H1 (cell line): ENCODE measurements at regions not wholly inside any gene's neighbourhood (a gene's known extent, or its start where the extent isn't known, plus 50 kb on each side); places are given as distances from the start of the nearest gene placed in this dataset.

ENCODE experiments used
- CTCF ChIA-PET: fragments of 300-600 bp; sonication (Branson Sonifier 250); formaldehyde crosslinking; loops from one replicate; lab custom pipeline; 2021; ENCODE audit not compliant: partially characterized antibody; lab: Charles Lee
- POLR2A ChIA-PET: fragments of 300-600 bp; sonication (Branson Sonifier 250); formaldehyde crosslinking; loops from one replicate; lab custom pipeline; 2021; ENCODE audit warnings: inconsistent platforms; ENCODE audit not compliant: partially characterized antibody; lab: Charles Lee
- DNase-seq, 2 experiments: peaks; one replicate each; pipeline versions ENCODE4 v3.0.0 to v3.0.0-alpha.2; 2010 to 2022; ENCODE audit warnings: low spot score in 2 of 2, low read depth in 1 of 2, mixed read lengths in 1 of 2
- FAIRE-seq: peaks from 2 replicates; lab custom pipeline; 2011; peaks lifted over from hg19 to GRCh38; lab: Jason Lieb, UNC
- H2AFZ ChIP-seq: 2 replicates; pipeline ENCODE4 v1.8.1; 2012; ENCODE audit warnings: low read length, inconsistent platforms
- H2AK5ac ChIP-seq: 2 replicates; pipeline ENCODE4 v1.6.1; 2013; ENCODE audit warnings: low read depth, low read length
- H2BK120ac ChIP-seq: replicated peaks from 2 replicates; pipeline ENCODE3; 2013; ENCODE audit warnings: low read depth, low read length, inconsistent platforms
- H2BK12ac ChIP-seq: 2 replicates; pipeline ENCODE4 v1.6.1; 2013; ENCODE audit warnings: low read depth, low read length
- H2BK15ac ChIP-seq: 2 replicates; pipeline ENCODE4 v1.6.1; 2013; ENCODE audit warnings: low read length
- H2BK20ac ChIP-seq: 2 replicates; pipeline ENCODE4 v1.6.1; 2013; ENCODE audit warnings: low read length
- H2BK5ac ChIP-seq: 2 replicates; pipeline ENCODE4 v1.6.1; 2013; ENCODE audit warnings: low read depth, low read length
- H3K14ac ChIP-seq: 2 replicates; pipeline ENCODE4 v1.6.1; 2013; ENCODE audit warnings: inconsistent platforms; ENCODE audit not compliant: insufficient read length
- H3K18ac ChIP-seq: 2 replicates; pipeline ENCODE4 v1.6.1; 2013; ENCODE audit warnings: low read length; ENCODE audit errors: extremely low read depth
- H3K23ac ChIP-seq: 2 replicates; pipeline ENCODE4 v1.6.1; 2013; ENCODE audit warnings: inconsistent platforms; ENCODE audit not compliant: insufficient read length
- H3K23me2 ChIP-seq: 2 replicates; pipeline ENCODE4 v1.6.1; 2013; ENCODE audit warnings: low read depth, low read length
- H3K27ac ChIP-seq: 2 replicates; pipeline ENCODE4 v1.6.1; 2011; ENCODE audit warnings: low read depth, low read length, inconsistent platforms
- H3K27me3 ChIP-seq, 4 experiments: replicated peaks in 1 of 4; 1 replicate in 1 of 4; 2 replicates in 3 of 4; pipeline versions ENCODE4 v1.6.1 to v1.8.1; 2011 to 2013; ENCODE audit warnings: low read length in 3 of 4, mild to moderate bottlenecking in 3 of 4, inconsistent platforms in 2 of 4, mixed read lengths in 2 of 4, moderate library complexity in 1 of 4; ENCODE audit not compliant: control insufficient read depth in 3 of 4, insufficient read depth in 3 of 4; ENCODE audit errors: extremely low read depth in 1 of 4
- H3K36me3 ChIP-seq, 4 experiments: 2 replicates each; pipeline versions ENCODE4 v1.6.1 to v1.8.1; 2011 to 2013; ENCODE audit warnings: mild to moderate bottlenecking in 4 of 4, low read length in 3 of 4, moderate library complexity in 2 of 4, control low read depth in 1 of 4, inconsistent platforms in 1 of 4; ENCODE audit not compliant: insufficient read depth in 4 of 4, control insufficient read depth in 2 of 4
- H3K4ac ChIP-seq: replicated peaks from 2 replicates; pipeline ENCODE3; 2013; ENCODE audit warnings: low read length, low read depth, mixed read lengths, inconsistent platforms; ENCODE audit not compliant: insufficient read length
- H3K4me1 ChIP-seq, 4 experiments: replicated peaks in 1 of 4; 1 replicate in 1 of 4; 2 replicates in 3 of 4; pipeline versions ENCODE4 v1.6.1 to v1.8.1; 2011 to 2013; ENCODE audit warnings: low read length in 3 of 4, inconsistent platforms in 2 of 4, mixed read lengths in 1 of 4; ENCODE audit not compliant: insufficient read depth in 4 of 4, control insufficient read depth in 3 of 4
- H3K4me2 ChIP-seq, 2 experiments: 2 replicates each; pipeline versions ENCODE4 v1.6.1 to v1.8.1; 2011 to 2013; ENCODE audit warnings: low read depth in 2 of 2, low read length in 2 of 2, control low read depth in 1 of 2, inconsistent platforms in 1 of 2, mild to moderate bottlenecking in 1 of 2; ENCODE audit not compliant: insufficient read depth in 1 of 2
- H3K4me3 ChIP-seq, 4 experiments: fragments of 200-600, 300-600 bp in 1 of 4; sonication (generic), shearing (Covaris generic), sonication (Bioruptor Twin) in 1 of 4; 2 replicates each; pipeline versions ENCODE4 v1.5.1 to v1.8.1; 2011 to 2016; ENCODE audit warnings: low read length in 4 of 4, low read depth in 3 of 4, control low read depth in 2 of 4, inconsistent platforms in 2 of 4, mild to moderate bottlenecking in 2 of 4, mixed read lengths in 1 of 4, moderate library complexity in 1 of 4; ENCODE audit not compliant: insufficient read depth in 2 of 4; ENCODE audit errors: extremely low read depth in 1 of 4
- H3K56ac ChIP-seq: replicated peaks from 2 replicates; pipeline ENCODE3; 2013; ENCODE audit warnings: low read depth, mild to moderate bottlenecking, mixed read lengths, low read length, inconsistent platforms; ENCODE audit not compliant: insufficient read length
- H3K79me1 ChIP-seq: 2 replicates; pipeline ENCODE4 v1.6.1; 2013; ENCODE audit warnings: low read depth, low read length, control low read depth
- H3K79me2 ChIP-seq, 2 experiments: 2 replicates each; pipeline versions ENCODE4 v1.6.1 to v1.8.1; 2012 to 2013; ENCODE audit warnings: low read length in 2 of 2, mild to moderate bottlenecking in 2 of 2, inconsistent platforms in 1 of 2; ENCODE audit not compliant: insufficient read depth in 2 of 2, control insufficient read depth in 1 of 2
- H3K9ac ChIP-seq, 4 experiments: replicated peaks in 1 of 4; 1 replicate in 1 of 4; 2 replicates in 3 of 4; pipeline versions ENCODE4 v1.6.1 to v1.8.1; 2011 to 2013; ENCODE audit warnings: low read depth in 3 of 4, low read length in 3 of 4, control low read depth in 2 of 4, mild to moderate bottlenecking in 2 of 4, moderate library complexity in 2 of 4, inconsistent platforms in 1 of 4; ENCODE audit errors: extremely low read depth in 1 of 4
- H3K9me3 ChIP-seq, 2 experiments: 2 replicates each; pipeline versions ENCODE4 v1.6.1 to v1.8.1; 2012 to 2013; ENCODE audit warnings: mild to moderate bottlenecking in 2 of 2, moderate library complexity in 2 of 2, control low read depth in 1 of 2, inconsistent platforms in 1 of 2, low read depth in 1 of 2, low read length in 1 of 2, mixed read lengths in 1 of 2; ENCODE audit not compliant: insufficient read depth in 2 of 2
- H4K20me1 ChIP-seq, 2 experiments: replicated peaks in 1 of 2; 2 replicates each; pipeline versions ENCODE3 to v1.8.1; 2011 to 2013; ENCODE audit warnings: inconsistent platforms in 2 of 2, low read length in 2 of 2, mild to moderate bottlenecking in 1 of 2; ENCODE audit not compliant: insufficient read depth in 2 of 2, control insufficient read depth in 1 of 2
- H4K5ac ChIP-seq: 2 replicates; pipeline ENCODE4 v1.6.1; 2013; ENCODE audit warnings: low read length, low read depth, mixed read lengths, inconsistent platforms; ENCODE audit not compliant: insufficient read length
- H4K8ac ChIP-seq: 2 replicates; pipeline ENCODE4 v1.8.0; 2013; ENCODE audit warnings: mild to moderate bottlenecking, moderate library complexity, low read length, inconsistent platforms; ENCODE audit not compliant: insufficient read depth; ENCODE audit errors: extremely low read depth
- H4K91ac ChIP-seq: replicated peaks from 2 replicates; pipeline ENCODE3; 2013; ENCODE audit warnings: low read length, mixed read lengths, inconsistent platforms; ENCODE audit not compliant: insufficient read length
- CHD2 ChIP-seq: IDR thresholded peaks from 2 replicates; pipeline ENCODE4 v1.6.1; 2012; ENCODE audit warnings: low read length, improper control_type of control experiment
- CREB1 ChIP-seq: IDR thresholded peaks from 2 replicates; pipeline ENCODE4 v1.6.1; 2012; ENCODE audit warnings: inconsistent platforms
- HDAC2 ChIP-seq, 2 experiments: fragments of 300-600 bp in 1 of 2; sonication (generic) in 1 of 2; IDR thresholded peaks; 2 replicates each; pipeline ENCODE4 v1.6.1; 2011 to 2012; ENCODE audit warnings: low read depth in 2 of 2, low read length in 2 of 2, mild to moderate bottlenecking in 2 of 2, moderate library complexity in 2 of 2, borderline replicate concordance in 1 of 2, inconsistent platforms in 1 of 2
- RXRA ChIP-seq: IDR thresholded peaks from 2 replicates; pipeline ENCODE4 v1.6.1; 2011; ENCODE audit warnings: low read depth, mild to moderate bottlenecking, low read length, moderate library complexity; ENCODE audit not compliant: insufficient read depth
- TCF12 ChIP-seq: IDR thresholded peaks from 2 replicates; pipeline ENCODE4 v1.6.1; 2011; ENCODE audit warnings: low read depth, mild to moderate bottlenecking, low read length
- WGBS, 2 experiments: shearing (Covaris generic) in 1 of 2; methylation state at CpG; one replicate each; pipeline versions ENCODE4 v1.1.6 to v1.1.7; 2013 to 2015; ENCODE audit warnings: low lambda C conversion rate in 2 of 2, mixed read lengths in 2 of 2, inconsistent platforms in 1 of 2, low coverage in 1 of 2, missing lambda C conversion rate in 1 of 2; ENCODE audit not compliant: insufficient replicate concordance in 2 of 2, insufficient coverage in 1 of 2, insufficient read length in 1 of 2; ENCODE audit errors: extremely low coverage in 1 of 2, missing lambda C conversion rate in 1 of 2; 5-methylcytosine and 5-hydroxymethylcytosine counted together
- TF ChIP-seq, protein P1 (sequence below): IDR thresholded peaks from 2 replicates; pipeline ENCODE4 v1.6.1; 2012; ENCODE audit warnings: inconsistent platforms
- TF ChIP-seq, protein P2 (sequence below), 3 experiments: IDR thresholded peaks; 1 replicate in 2 of 3; 2 replicates in 1 of 3; pipeline versions ENCODE4 v1.5.1 to v1.6.1; 2011; ENCODE audit warnings: low read length in 3 of 3, mild to moderate bottlenecking in 3 of 3, inconsistent platforms in 2 of 3, low read depth in 1 of 3, moderate library complexity in 1 of 3; ENCODE audit not compliant: insufficient read depth in 1 of 3; ENCODE audit errors: control extremely low read depth in 1 of 3

DNA sequence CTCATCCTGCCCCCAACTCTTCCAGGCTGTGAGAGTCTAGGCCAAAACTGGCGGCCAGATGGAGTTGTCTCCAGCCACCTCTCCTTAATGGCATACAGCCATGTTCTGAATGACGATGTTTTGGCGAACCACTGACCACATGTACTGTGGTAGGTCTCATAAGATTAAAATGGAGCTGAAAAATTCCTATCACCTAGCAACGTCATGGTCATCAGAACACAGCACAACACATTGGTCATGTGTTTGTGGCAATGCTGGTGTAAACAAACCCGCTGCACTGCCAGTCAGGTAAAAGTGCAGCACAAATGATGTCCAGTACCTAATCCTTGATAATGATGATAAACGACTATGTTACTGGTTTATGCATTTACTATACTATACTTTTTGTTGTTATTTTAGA lies 290.0 kb upstream of the MKI67 start:
- no peak overlapping the region for H3K56ac ChIP-seq
- no peak overlapping the region for H3K27ac ChIP-seq
- no peaks in the 10 kb centered on the region for H3K9me3 ChIP-seq
- ChIA-PET CTCF (no interaction called here), POLR2A (no interaction called here)
- 91% methylated on average over 6 of the region's 6 CpGs; no CpG with 5 or more reads in 1 of the 2 experiments for WGBS, 2 experiments
- H3K23ac ChIP-seq, result no peak overlapping the region
- H3K36me3 ChIP-seq, result no peaks in the 10 kb centered on the region
- H3K4me3 ChIP-seq, result no peak overlapping the region
- H3K4me2 ChIP-seq, result no peak overlapping the region
- no peak overlapping the region for H2BK12ac ChIP-seq
- no peak overlapping the region for H3K9ac ChIP-seq
- no peaks in the 10 kb centered on the region for H3K79me1 ChIP-seq
- H2BK15ac ChIP-seq, result no peak overlapping the region
- no peaks in the 10 kb centered on the region for H3K23me2 ChIP-seq
- 0 out of 2 replicates have a peak overlapping the region, but pooled peaks have one; percentile 68 for H2AK5ac ChIP-seq
- no peak overlapping the region for H2BK20ac ChIP-seq
- peaks cover 0 to 6% (median 0%) of the 10 kb centered on the region in 4 experiments; a peak in 3 of 7 replicates for H3K4me1 ChIP-seq
- FAIRE-seq (no peak), DNase-seq (peak in 1 of 2 experiments; percentile 11)
- no peak overlapping the region for H3K4ac ChIP-seq
- no peaks in the 10 kb centered on the region for H4K20me1 ChIP-seq
- H4K91ac ChIP-seq, result no peak overlapping the region
- H3K79me2 ChIP-seq, result no peaks in the 10 kb centered on the region
- no peak overlapping the region for H4K5ac ChIP-seq
- H4K8ac ChIP-seq, result no peak overlapping the region
- no peak overlapping the region for H2AFZ ChIP-seq
- no peak overlapping the region for H2BK120ac ChIP-seq
- H3K18ac ChIP-seq, result no peak overlapping the region
- H3K27me3 ChIP-seq, result no peaks in the 10 kb centered on the region
- TF ChIP-seq, protein P1, sequence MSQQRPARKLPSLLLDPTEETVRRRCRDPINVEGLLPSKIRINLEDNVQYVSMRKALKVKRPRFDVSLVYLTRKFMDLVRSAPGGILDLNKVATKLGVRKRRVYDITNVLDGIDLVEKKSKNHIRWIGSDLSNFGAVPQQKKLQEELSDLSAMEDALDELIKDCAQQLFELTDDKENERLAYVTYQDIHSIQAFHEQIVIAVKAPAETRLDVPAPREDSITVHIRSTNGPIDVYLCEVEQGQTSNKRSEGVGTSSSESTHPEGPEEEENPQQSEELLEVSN, result no peak
- TF ChIP-seq RXRA (no peak), CHD2 (no peak), TCF12 (no peak), CREB1 (no peak), HDAC2 (IDR thresholded peaks at IDR 0.05; ENCODE audit: borderline replicate concordance in 1 of 2, low read depth in 2 of 2, low read length in 2 of 2) (no peak)
- TF ChIP-seq, protein P2, sequence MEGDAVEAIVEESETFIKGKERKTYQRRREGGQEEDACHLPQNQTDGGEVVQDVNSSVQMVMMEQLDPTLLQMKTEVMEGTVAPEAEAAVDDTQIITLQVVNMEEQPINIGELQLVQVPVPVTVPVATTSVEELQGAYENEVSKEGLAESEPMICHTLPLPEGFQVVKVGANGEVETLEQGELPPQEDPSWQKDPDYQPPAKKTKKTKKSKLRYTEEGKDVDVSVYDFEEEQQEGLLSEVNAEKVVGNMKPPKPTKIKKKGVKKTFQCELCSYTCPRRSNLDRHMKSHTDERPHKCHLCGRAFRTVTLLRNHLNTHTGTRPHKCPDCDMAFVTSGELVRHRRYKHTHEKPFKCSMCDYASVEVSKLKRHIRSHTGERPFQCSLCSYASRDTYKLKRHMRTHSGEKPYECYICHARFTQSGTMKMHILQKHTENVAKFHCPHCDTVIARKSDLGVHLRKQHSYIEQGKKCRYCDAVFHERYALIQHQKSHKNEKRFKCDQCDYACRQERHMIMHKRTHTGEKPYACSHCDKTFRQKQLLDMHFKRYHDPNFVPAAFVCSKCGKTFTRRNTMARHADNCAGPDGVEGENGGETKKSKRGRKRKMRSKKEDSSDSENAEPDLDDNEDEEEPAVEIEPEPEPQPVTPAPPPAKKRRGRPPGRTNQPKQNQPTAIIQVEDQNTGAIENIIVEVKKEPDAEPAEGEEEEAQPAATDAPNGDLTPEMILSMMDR (IDR thresholded peaks at IDR 0.05; ENCODE audit: control extremely low read depth in 1 of 3, insufficient read depth in 1 of 3, low read depth in 1 of 3, low read length in 3 of 3), result no peak
- H2BK5ac ChIP-seq, result no peak overlapping the region
- no peak overlapping the region for H3K14ac ChIP-seq
